Spleen (tissue), 7 donors: ENCODE measurements at regions not wholly inside any gene's neighbourhood (a gene's known extent, or its start where the extent isn't known, plus 50 kb on each side); places are given as distances from the start of the nearest gene placed in this dataset.

Source experiments
- POLR2A ChIP-seq, 3 donors: fragments of 450-650 bp; IDR thresholded peaks; one replicate each; pipeline ENCODE4 v1.5.1; 2017; ENCODE audit warnings: antibody characterized with exemption in 3 of 3, mild to moderate bottlenecking in 1 of 3
- POLR2AphosphoS5 ChIP-seq, 3 donors: sonication (generic); formaldehyde crosslinking; IDR thresholded peaks; one replicate each; pipeline ENCODE4 v1.5.1; 2017; ENCODE audit warnings: antibody characterized with exemption in 3 of 3
- TF ChIP-seq, protein P1 (sequence below), 11 experiments: fragments of 200-600 bp in 7 of 11; fragments of 450-650 bp in 4 of 11; sonication (generic) in 4 of 11; IDR thresholded peaks in 8 of 11; conservative IDR thresholded peaks in 3 of 11; 1 replicate in 7 of 11; 2 replicates in 4 of 11; pipeline versions ENCODE4 v1.4.0 to v1.8.0; 2016 to 2021; ENCODE audit warnings: antibody characterized with exemption in 11 of 11, inconsistent platforms in 4 of 11, mild to moderate bottlenecking in 1 of 11
- donor health status: DM: no; HTN: no; CAD: no; lungs with moderate emphysema.
- donor health status: DM: no; HTN: no; CAD: no.
- donor health status: DM: no; HTN: no; CAD: no.

DNA sequence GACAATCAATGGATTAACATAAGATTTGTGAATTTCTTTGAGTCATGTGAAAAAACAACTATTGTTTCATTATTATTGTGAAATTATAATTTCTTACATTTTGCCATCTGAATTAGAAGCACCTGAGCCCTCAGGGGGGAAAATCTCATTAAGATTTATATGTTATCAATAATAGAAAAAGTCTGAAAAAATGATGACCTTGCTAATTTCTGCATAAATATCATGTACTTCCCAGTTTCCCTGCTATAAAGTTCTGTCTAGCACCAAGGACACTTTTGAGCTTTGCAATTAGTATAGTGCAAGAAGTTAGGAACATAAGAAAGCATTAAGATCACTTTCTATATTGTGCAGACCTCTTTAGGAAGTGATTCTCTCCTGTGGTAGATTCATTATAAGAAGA, 488.3 kb upstream of the TUSC1 start:
- TF ChIP-seq POLR2A (IDR thresholded peaks at IDR 0.05) (no peak), POLR2AphosphoS5 (IDR thresholded peaks at IDR 0.05) (no peak)
- TF ChIP-seq, protein P1, sequence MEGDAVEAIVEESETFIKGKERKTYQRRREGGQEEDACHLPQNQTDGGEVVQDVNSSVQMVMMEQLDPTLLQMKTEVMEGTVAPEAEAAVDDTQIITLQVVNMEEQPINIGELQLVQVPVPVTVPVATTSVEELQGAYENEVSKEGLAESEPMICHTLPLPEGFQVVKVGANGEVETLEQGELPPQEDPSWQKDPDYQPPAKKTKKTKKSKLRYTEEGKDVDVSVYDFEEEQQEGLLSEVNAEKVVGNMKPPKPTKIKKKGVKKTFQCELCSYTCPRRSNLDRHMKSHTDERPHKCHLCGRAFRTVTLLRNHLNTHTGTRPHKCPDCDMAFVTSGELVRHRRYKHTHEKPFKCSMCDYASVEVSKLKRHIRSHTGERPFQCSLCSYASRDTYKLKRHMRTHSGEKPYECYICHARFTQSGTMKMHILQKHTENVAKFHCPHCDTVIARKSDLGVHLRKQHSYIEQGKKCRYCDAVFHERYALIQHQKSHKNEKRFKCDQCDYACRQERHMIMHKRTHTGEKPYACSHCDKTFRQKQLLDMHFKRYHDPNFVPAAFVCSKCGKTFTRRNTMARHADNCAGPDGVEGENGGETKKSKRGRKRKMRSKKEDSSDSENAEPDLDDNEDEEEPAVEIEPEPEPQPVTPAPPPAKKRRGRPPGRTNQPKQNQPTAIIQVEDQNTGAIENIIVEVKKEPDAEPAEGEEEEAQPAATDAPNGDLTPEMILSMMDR (IDR thresholded peaks at IDR 0.05 in 8 of 11, conservative IDR thresholded peaks at IDR 0.05 in 3 of 11): no peak
